HAP-1 (cell line): ENCODE measurements at regions not wholly inside any gene's neighbourhood (a gene's known extent, or its start where the extent isn't known, plus 50 kb on each side); places are given as distances from the start of the nearest gene placed in this dataset.

Experiments used
- DNase-seq, 2 experiments: peaks; one replicate each; pipeline ENCODE4 v3.0.0-alpha.2; 2016 to 2020; ENCODE audit warnings: low spot score in 2 of 2
- H3K27me3 ChIP-seq: fragments of 250-450 bp; sonication (Bioruptor Pico); 2 replicates; pipeline ENCODE4 v1.5.1; 2020; ENCODE audit warnings: low read depth, mild to moderate bottlenecking, moderate library complexity
- H3K36me3 ChIP-seq: fragments of 250-450 bp; sonication (Bioruptor Pico); replicated peaks from 2 replicates; pipeline ENCODE4 v1.5.1; 2020; ENCODE audit warnings: mild to moderate bottlenecking
- H3K4me1 ChIP-seq: fragments of 250-450 bp; sonication (Bioruptor Pico); 2 replicates; pipeline ENCODE4 v1.5.1; 2020; ENCODE audit warnings: mild to moderate bottlenecking
- H3K4me3 ChIP-seq: fragments of 250-450 bp; sonication (Bioruptor Pico); 2 replicates; pipeline ENCODE4 v1.5.1; 2020; ENCODE audit warnings: mild to moderate bottlenecking, moderate library complexity
- H3K9me3 ChIP-seq: fragments of 250-450 bp; sonication (Bioruptor Pico); 2 replicates; pipeline ENCODE4 v1.5.1; 2020; ENCODE audit warnings: mild to moderate bottlenecking, moderate library complexity
- in situ Hi-C: fragments of 300-500 bp; cut with MboI; formaldehyde crosslinking; loops from 3 replicates; pipeline ENCODE4 v1.14.3; 2020; ENCODE audit warnings: low sequenced_read_pairs, inconsistent platforms, mixed read lengths

GRCh38 chr6:132972254-132972653 lies 157.9 kb downstream of the RPS12 start:
- H3K4me1 ChIP-seq, result peaks cover 47% of the 10 kb centered on the region
- in situ Hi-C loops, result no loop called here

GRCh38 chr6:132972971-132973370 lies 158.6 kb downstream of the RPS12 start:
- no peak overlapping the region for H3K4me3 ChIP-seq
- in situ Hi-C loops, result no loop called here

More at GRCh38 chr6:132972254-132972653, 157.9 kb downstream of the RPS12 start:
- no peak for DNase-seq
- H3K4me3 ChIP-seq, result no peak overlapping the region
- no peaks in the 10 kb centered on the region; the same call in 1 of the 2 replicates for H3K27me3 ChIP-seq
- no peaks in the 10 kb centered on the region for H3K36me3 ChIP-seq
- H3K9me3 ChIP-seq, result no peaks in the 10 kb centered on the region

GRCh38 chr6:132973514-132973993 lies 159.2 kb downstream of the RPS12 start:
- Histone ChIP-seq H3K27me3 (no peaks in the 10 kb centered on the region; the same call in 1 of the 2 replicates), H3K36me3 (no peaks in the 10 kb centered on the region), H3K4me3 (no peak overlapping the region), H3K4me1 (peaks cover 35% of the 10 kb centered on the region), H3K9me3 (no peaks in the 10 kb centered on the region)
- in situ Hi-C loops, result no loop called here
- DNase-seq, result peak; percentile 13 to 83

More at GRCh38 chr6:132972971-132973370, 158.6 kb downstream of the RPS12 start:
- H3K4me1 ChIP-seq, result peaks cover 40% of the 10 kb centered on the region
- no peaks in the 10 kb centered on the region for H3K36me3 ChIP-seq
- no peaks in the 10 kb centered on the region for H3K9me3 ChIP-seq
- DNase-seq, result no peak
- H3K27me3 ChIP-seq, result no peaks in the 10 kb centered on the region; the same call in 1 of the 2 replicates

- Histone ChIP-seq H3K9me3 (no peaks in the 10 kb centered on the region), H3K27me3 (no peaks in the 10 kb centered on the region; the same call in 1 of the 2 replicates), H3K36me3 (no peaks in the 10 kb centered on the region), H3K4me3 (no peak overlapping the region), H3K4me1 (peaks cover 30% of the 10 kb centered on the region)
- no peak for DNase-seq
- in situ Hi-C loops, result no loop called here
These were observed 159.8 kb downstream of the RPS12 start for GRCh38 chr6:132974122-132974521.

GRCh38 chr6:132977413-132977812 lies 163.0 kb downstream of the RPS12 start:
- DNase-seq, result no peak
- Histone ChIP-seq H3K36me3 (no peaks in the 10 kb centered on the region), H3K4me3 (no peak overlapping the region), H3K27me3 (no peaks in the 10 kb centered on the region; the same call in 1 of the 2 replicates), H3K4me1 (peaks cover 14% of the 10 kb centered on the region), H3K9me3 (no peaks in the 10 kb centered on the region)
- in situ Hi-C loops, result no loop called here

- Histone ChIP-seq H3K4me1 (peaks cover 4% of the 10 kb centered on the region), H3K36me3 (no peaks in the 10 kb centered on the region), H3K27me3 (no peaks in the 10 kb centered on the region; the same call in 1 of the 2 replicates), H3K4me3 (no peak overlapping the region), H3K9me3 (no peaks in the 10 kb centered on the region)
- in situ Hi-C loops, result no loop called here
- no peak for DNase-seq
These were observed 164.3 kb downstream of the RPS12 start for GRCh38 chr6:132978685-132979084.

- in situ Hi-C loops, result no loop called here
- no peaks in the 10 kb centered on the region; the same call in 1 of the 2 replicates for H3K27me3 ChIP-seq
- no peaks in the 10 kb centered on the region for H3K36me3 ChIP-seq
- no peaks in the 10 kb centered on the region for H3K9me3 ChIP-seq
- H3K4me3 ChIP-seq, result no peak overlapping the region
- no peaks in the 10 kb centered on the region for H3K4me1 ChIP-seq
- no peak for DNase-seq
These were observed 179.4 kb downstream of the RPS12 start for GRCh38 chr6:132993738-132994137.

- Histone ChIP-seq H3K4me3 (no peak overlapping the region), H3K27me3 (no peaks in the 10 kb centered on the region; the same call in 1 of the 2 replicates), H3K4me1 (no peaks in the 10 kb centered on the region), H3K36me3 (no peaks in the 10 kb centered on the region), H3K9me3 (no peaks in the 10 kb centered on the region)
- DNase-seq, result no peak
- in situ Hi-C loops, result no loop called here
These were observed 180.6 kb downstream of the RPS12 start for GRCh38 chr6:132995009-132995408.

- H3K9me3 ChIP-seq, result no peaks in the 10 kb centered on the region
- DNase-seq, result no peak
- in situ Hi-C loops, result no loop called here
- H3K27me3 ChIP-seq, result no peaks in the 10 kb centered on the region; the same call in 1 of the 2 replicates
- H3K4me3 ChIP-seq, result no peak overlapping the region
- no peaks in the 10 kb centered on the region for H3K4me1 ChIP-seq
- no peaks in the 10 kb centered on the region for H3K36me3 ChIP-seq
These were observed 181.1 kb downstream of the RPS12 start for GRCh38 chr6:132995432-132995831.

GRCh38 chr6:132998418-132998817 lies 184.0 kb downstream of the RPS12 start:
- DNase-seq, result no peak
- H3K4me1 ChIP-seq, result no peaks in the 10 kb centered on the region
- in situ Hi-C loops, result no loop called here
- H3K9me3 ChIP-seq, result no peaks in the 10 kb centered on the region
- no peaks in the 10 kb centered on the region for H3K36me3 ChIP-seq
- no peaks in the 10 kb centered on the region; the same call in 1 of the 2 replicates for H3K27me3 ChIP-seq
- no peak overlapping the region for H3K4me3 ChIP-seq

- Histone ChIP-seq H3K4me3 (no peak overlapping the region), H3K36me3 (no peaks in the 10 kb centered on the region), H3K27me3 (no peaks in the 10 kb centered on the region), H3K4me1 (no peaks in the 10 kb centered on the region), H3K9me3 (no peaks in the 10 kb centered on the region)
- DNase-seq, result no peak
- in situ Hi-C loops, result no loop called here
These were observed 186.7 kb downstream of the RPS12 start for GRCh38 chr6:133001040-133001565.

GRCh38 chr6:133004304-133004884 lies 190.0 kb downstream of the RPS12 start:
- DNase-seq, result no peak
- H3K4me3 ChIP-seq, result no peak overlapping the region
- H3K9me3 ChIP-seq, result no peaks in the 10 kb centered on the region
- in situ Hi-C loops, result no loop called here
- no peaks in the 10 kb centered on the region for H3K27me3 ChIP-seq
- no peaks in the 10 kb centered on the region for H3K36me3 ChIP-seq
- H3K4me1 ChIP-seq, result no peaks in the 10 kb centered on the region

- Histone ChIP-seq H3K27me3 (no peaks in the 10 kb centered on the region), H3K9me3 (no peaks in the 10 kb centered on the region), H3K4me3 (no peak overlapping the region), H3K36me3 (no peaks in the 10 kb centered on the region), H3K4me1 (no peaks in the 10 kb centered on the region)
- no peak for DNase-seq
- in situ Hi-C loops, result no loop called here
These were observed 198.4 kb downstream of the RPS12 start for GRCh38 chr6:133012774-133013173.

- H3K4me1 ChIP-seq, result no peaks in the 10 kb centered on the region; the same call in 1 of the 2 replicates
- H3K9me3 ChIP-seq, result no peaks in the 10 kb centered on the region
- no peaks in the 10 kb centered on the region for H3K27me3 ChIP-seq
- in situ Hi-C loops, result no loop called here
- H3K36me3 ChIP-seq, result no peaks in the 10 kb centered on the region
- H3K4me3 ChIP-seq, result no peak overlapping the region
- DNase-seq, result no peak
These were observed 202.3 kb downstream of the RPS12 start for GRCh38 chr6:133016631-133017030.
